ENCODE measurements at regions not wholly inside any gene's neighbourhood (a gene's known extent, or its start where the extent isn't known, plus 50 kb on each side); places are given as distances from the start of the nearest gene placed in this dataset.

DNA sequence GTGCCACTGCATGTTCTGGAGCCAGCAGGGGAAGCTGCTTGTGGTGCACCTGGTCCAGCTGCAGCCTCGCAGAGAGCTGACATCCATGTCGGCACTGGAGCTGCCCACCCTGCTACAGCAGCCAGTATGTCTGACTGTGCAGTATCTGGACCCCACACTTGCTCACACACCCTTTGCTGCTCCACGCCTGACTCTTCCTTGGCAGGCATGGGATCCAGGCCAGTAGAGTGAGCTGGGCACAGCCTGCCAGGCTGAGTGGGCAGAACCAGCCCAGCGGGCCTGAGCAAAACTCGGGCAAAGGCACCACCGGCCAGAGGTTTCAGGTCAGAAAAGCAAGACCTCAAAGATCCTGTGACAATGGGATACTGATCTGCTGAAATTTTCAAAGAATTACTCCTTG is 690.1 kb downstream of the STPG2 start:
- TF ChIP-seq GATA2 (IDR thresholded peaks at IDR 0.05; ENCODE audit: insufficient read depth, insufficient read length, low read depth, low read length) (no peak), FOS (IDR thresholded peaks at IDR 0.05; ENCODE audit: borderline replicate concordance, insufficient read depth, low read length) (no peak), MAX (IDR thresholded peaks at IDR 0.05; ENCODE audit: insufficient read depth, insufficient read length) (no peak), JUN (IDR thresholded peaks at IDR 0.05; ENCODE audit: borderline replicate concordance, insufficient read depth, insufficient read length, low read depth) (no peak), CTCF (IDR thresholded peaks at IDR 0.05; ENCODE audit: extremely low read depth in 1 of 2, insufficient read depth in 1 of 2, low read depth in 1 of 2, low read length in 2 of 2) (no peak), MYC (IDR thresholded peaks at IDR 0.05; ENCODE audit: low read depth, low read length) (no peak), EZH2 (IDR thresholded peaks at IDR 0.05; ENCODE audit: borderline replicate concordance, low read depth, low read length, severe bottlenecking) (no peak)
- Histone ChIP-seq H3K9me3 (replicated peaks; ENCODE audit: control insufficient read depth, insufficient read depth, low read length) (no peaks in the 10 kb centered on the region), H3K9me1 (replicated peaks; ENCODE audit: control insufficient read depth, extremely low read depth, insufficient read depth, low read length) (no peaks in the 10 kb centered on the region), H3K9ac (replicated peaks; ENCODE audit: extremely low read depth, insufficient read depth, low read length) (no peak overlapping the region), H2AFZ (ENCODE audit: low read depth, low read length) (no peak overlapping the region), H3K4me3 (replicated peaks in 1 of 3; ENCODE audit: insufficient read depth in 1 of 3, low read depth in 1 of 3, low read length in 3 of 3) (no peak overlapping the region), H4K20me1 (replicated peaks; ENCODE audit: control insufficient read depth, extremely low read depth, insufficient read depth, low read length) (no peaks in the 10 kb centered on the region), H3K27me3 (ENCODE audit: control insufficient read depth in 2 of 2, insufficient read depth in 2 of 2, low read length in 2 of 2) (no peaks in the 10 kb centered on the region), H3K4me1 (ENCODE audit: control insufficient read depth, extremely low read depth, insufficient read depth, low read length) (no peaks in the 10 kb centered on the region), H3K4me2 (ENCODE audit: insufficient read depth, low read length) (no peak overlapping the region), H3K36me3 (ENCODE audit: control insufficient read depth in 2 of 2, extremely low read depth in 1 of 2, insufficient read depth in 2 of 2, low read length in 2 of 2) (no peaks in the 10 kb centered on the region), H3K27ac (ENCODE audit: insufficient read depth, low read depth, low read length) (no peak overlapping the region), H3K79me2 (ENCODE audit: control insufficient read depth, insufficient read depth, low read length) (no peaks in the 10 kb centered on the region)
- ChIA-PET POLR2A (no interaction called here), CTCF (no interaction called here)
- no peak for DNase-seq (ENCODE audit: low read depth, low spot score)
- no peak for FAIRE-seq
- intact Hi-C loops (cut with micrococcal nuclease), result no loop called here
- BruUV-seq (replicated peaks), result no TSS peak
- dilution Hi-C loops (cut with MboI; ENCODE audit: extremely low pct_ligation_motif_present, low sequenced_read_pairs), result no loop called here
